ENCODE measurements at regions not wholly inside any gene's neighbourhood (a gene's known extent, or its start where the extent isn't known, plus 50 kb on each side); places are given as distances from the start of the nearest gene placed in this dataset.

DNA sequence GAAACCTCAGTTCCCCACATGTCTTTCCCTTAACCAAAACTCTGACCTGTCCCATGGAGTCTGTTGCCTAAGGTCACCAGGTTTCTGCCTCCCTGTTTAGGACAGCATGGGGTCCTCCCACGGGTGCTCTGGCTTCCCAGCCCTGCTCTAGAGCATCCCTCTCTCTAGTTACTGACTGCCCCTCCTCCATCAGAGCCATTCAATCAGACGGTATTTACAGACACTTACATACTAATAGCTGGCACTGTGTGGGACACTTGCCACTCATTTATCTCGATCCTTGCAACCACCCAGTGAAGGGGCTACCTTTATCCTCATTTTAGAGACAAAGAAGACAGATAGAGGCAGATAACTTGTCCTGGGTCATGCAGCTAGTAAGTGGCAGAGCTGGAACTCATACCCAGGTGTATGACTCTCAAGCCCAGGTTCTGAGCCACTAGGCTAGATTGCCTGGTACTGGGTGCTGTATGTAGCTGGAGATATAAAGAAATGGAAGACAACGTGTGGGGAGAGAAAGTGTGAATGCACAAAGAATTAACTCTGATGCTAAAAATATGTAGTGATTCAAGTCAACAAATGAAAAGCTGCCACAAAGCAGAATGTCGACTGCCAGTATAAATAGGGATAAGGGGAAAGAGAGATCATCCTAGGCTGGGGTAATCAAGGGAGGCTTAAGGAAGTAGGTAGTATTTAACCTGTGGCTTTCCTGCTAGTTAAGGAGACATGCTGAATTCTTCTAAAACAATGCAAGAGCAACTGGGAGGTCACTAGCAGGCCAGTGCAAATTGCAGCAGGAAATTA lies 52.5 kb upstream of the PDE8B start:
- DNase-seq = no peak
- WGBS, 5 donors = 57 to 72% (median 64%) methylated on average over 5 of the region's 5 CpGs
- Histone ChIP-seq H3K4me1 (no peaks in the 10 kb centered on the region), H3K27ac (no peak overlapping the region), H3K27me3 (replicated peaks in 1 of 7) (no peaks in the 10 kb centered on the region), H3K4me3 (no peak overlapping the region), H3K9me3 (peaks cover 0 to 4% (median 0%) of the 10 kb centered on the region in 8 donors), H3K36me3 (no peaks in the 10 kb centered on the region)
- intact Hi-C loops (cut with DNase I; ENCODE audit: low total_unique reads) = no loop called here
- TF ChIP-seq, protein P1, sequence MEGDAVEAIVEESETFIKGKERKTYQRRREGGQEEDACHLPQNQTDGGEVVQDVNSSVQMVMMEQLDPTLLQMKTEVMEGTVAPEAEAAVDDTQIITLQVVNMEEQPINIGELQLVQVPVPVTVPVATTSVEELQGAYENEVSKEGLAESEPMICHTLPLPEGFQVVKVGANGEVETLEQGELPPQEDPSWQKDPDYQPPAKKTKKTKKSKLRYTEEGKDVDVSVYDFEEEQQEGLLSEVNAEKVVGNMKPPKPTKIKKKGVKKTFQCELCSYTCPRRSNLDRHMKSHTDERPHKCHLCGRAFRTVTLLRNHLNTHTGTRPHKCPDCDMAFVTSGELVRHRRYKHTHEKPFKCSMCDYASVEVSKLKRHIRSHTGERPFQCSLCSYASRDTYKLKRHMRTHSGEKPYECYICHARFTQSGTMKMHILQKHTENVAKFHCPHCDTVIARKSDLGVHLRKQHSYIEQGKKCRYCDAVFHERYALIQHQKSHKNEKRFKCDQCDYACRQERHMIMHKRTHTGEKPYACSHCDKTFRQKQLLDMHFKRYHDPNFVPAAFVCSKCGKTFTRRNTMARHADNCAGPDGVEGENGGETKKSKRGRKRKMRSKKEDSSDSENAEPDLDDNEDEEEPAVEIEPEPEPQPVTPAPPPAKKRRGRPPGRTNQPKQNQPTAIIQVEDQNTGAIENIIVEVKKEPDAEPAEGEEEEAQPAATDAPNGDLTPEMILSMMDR (IDR thresholded peaks at IDR 0.05 in 8 of 11, conservative IDR thresholded peaks at IDR 0.05 in 3 of 11) = no peak
- TF ChIP-seq POLR2A (IDR thresholded peaks at IDR 0.05) (no peak), POLR2AphosphoS5 (IDR thresholded peaks at IDR 0.05) (no peak)

DNA sequence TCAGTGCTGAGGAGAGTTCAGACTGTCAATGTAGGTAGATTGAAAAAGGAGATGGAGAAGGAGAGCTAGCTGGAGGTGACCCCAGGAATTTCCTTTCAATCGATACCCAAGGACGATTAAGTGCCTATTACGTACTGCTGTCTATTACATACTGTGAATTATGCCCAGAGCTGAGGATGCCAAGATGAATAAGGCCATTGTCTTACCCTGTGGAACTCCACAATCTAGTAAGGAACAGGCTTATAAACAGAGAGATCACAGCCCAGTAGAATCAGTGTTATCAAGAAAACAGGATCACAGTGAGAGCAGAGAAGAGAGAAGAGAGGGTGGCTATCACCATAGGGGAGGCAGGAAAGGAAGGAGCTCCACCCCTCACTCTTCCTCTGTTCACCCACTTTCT lies 54.1 kb upstream of the PDE8B start:
- TF ChIP-seq POLR2A (IDR thresholded peaks at IDR 0.05) (no peak), POLR2AphosphoS5 (IDR thresholded peaks at IDR 0.05) (no peak)
- TF ChIP-seq, protein P1 (IDR thresholded peaks at IDR 0.05 in 8 of 11, conservative IDR thresholded peaks at IDR 0.05 in 3 of 11) = no peak
- 66 to 94% (median 76%) methylated on average over 3 of the region's 3 CpGs for WGBS, 5 donors
- intact Hi-C loops (cut with DNase I; ENCODE audit: low total_unique reads) = no loop called here
- H3K4me1 ChIP-seq = no peaks in the 10 kb centered on the region
- no peak overlapping the region for H3K27ac ChIP-seq
- H3K36me3 ChIP-seq = no peaks in the 10 kb centered on the region
- no peak overlapping the region for H3K4me3 ChIP-seq
- DNase-seq = no peak
- no peaks in the 10 kb centered on the region for H3K9me3 ChIP-seq
- no peaks in the 10 kb centered on the region for H3K27me3 ChIP-seq (replicated peaks in 1 of 7)

DNA sequence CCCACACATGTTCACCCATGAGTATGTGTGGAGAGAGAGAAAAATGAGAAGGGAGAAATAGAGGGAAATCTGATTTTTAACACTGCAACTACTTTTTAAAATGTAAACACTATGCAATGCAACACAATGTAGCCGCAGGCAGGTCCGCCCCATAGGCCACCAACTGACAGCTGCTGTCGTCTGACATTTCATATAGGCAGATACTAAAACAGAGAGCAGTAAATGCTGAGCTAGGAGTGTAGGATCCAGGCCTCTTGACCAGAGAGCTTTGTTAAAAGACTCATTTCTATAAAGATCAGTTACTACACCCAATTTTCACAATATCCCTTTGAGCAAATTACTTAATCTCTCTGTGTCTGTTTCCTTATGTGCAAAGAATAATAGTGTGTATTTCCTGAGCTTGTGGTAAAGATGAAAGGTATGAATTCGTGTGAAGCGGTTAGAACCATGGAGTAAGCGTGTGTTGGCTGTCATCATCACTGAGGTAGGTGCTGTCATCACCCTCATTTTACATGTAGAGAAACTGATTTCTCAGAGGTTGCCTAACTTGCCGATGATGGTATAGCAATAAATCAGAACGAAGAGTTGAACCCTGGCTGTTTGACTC lies 55.2 kb upstream of the PDE8B start:
- Histone ChIP-seq H3K27ac (no peak overlapping the region), H3K9me3 (no peaks in the 10 kb centered on the region), H3K36me3 (no peaks in the 10 kb centered on the region), H3K4me3 (no peak overlapping the region), H3K4me1 (no peaks in the 10 kb centered on the region), H3K27me3 (replicated peaks in 1 of 7) (no peaks in the 10 kb centered on the region)
- intact Hi-C loops (cut with DNase I; ENCODE audit: low total_unique reads) = no loop called here
- no peak for TF ChIP-seq POLR2A (IDR thresholded peaks at IDR 0.05)
- TF ChIP-seq, protein P1 (IDR thresholded peaks at IDR 0.05 in 8 of 11, conservative IDR thresholded peaks at IDR 0.05 in 3 of 11) = no peak
- no peak for TF ChIP-seq POLR2AphosphoS5 (IDR thresholded peaks at IDR 0.05)
- WGBS, 5 donors = 51 to 79% (median 67%) methylated on average over 8 of the region's 8 CpGs
- no peak for DNase-seq

DNA sequence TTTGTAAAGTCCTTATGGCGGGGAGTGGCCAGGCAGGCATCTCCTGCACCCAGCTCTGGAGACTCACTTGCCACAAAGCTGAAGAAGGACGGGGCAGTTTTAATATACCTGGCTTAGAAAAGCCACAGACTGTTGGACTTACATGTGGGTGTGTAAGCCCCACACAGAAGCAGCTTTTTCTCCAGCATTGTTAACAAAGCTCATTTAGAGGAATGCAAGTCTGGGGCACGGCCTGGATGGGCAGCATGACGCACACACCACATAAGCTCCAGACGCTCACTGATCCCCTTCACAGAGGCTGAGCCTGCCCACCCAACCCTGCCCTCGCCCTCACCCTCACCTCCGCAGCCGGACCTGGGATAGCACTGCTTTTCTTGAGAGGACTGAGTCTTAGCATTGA lies 58.0 kb upstream of the PDE8B start:
- Histone ChIP-seq H3K4me3 (no peak overlapping the region), H3K27ac (no peak overlapping the region), H3K4me1 (no peaks in the 10 kb centered on the region), H3K9me3 (no peaks in the 10 kb centered on the region), H3K27me3 (replicated peaks in 1 of 7) (no peaks in the 10 kb centered on the region), H3K36me3 (no peaks in the 10 kb centered on the region)
- no peak for DNase-seq
- WGBS, 5 donors = 76 to 95% (median 92%) methylated on average over 8 of the region's 8 CpGs
- TF ChIP-seq, protein P1 (IDR thresholded peaks at IDR 0.05 in 8 of 11, conservative IDR thresholded peaks at IDR 0.05 in 3 of 11) = no peak
- TF ChIP-seq POLR2AphosphoS5 (IDR thresholded peaks at IDR 0.05) (no peak), POLR2A (IDR thresholded peaks at IDR 0.05) (no peak)
- intact Hi-C loops (cut with DNase I; ENCODE audit: low total_unique reads) = no loop called here

Data from spleen (tissue), 11 donors.